ENCODE measurements at regions not wholly inside any gene's neighbourhood (a gene's known extent, or its start where the extent isn't known, plus 50 kb on each side); places are given as distances from the start of the nearest gene placed in this dataset.

DNA sequence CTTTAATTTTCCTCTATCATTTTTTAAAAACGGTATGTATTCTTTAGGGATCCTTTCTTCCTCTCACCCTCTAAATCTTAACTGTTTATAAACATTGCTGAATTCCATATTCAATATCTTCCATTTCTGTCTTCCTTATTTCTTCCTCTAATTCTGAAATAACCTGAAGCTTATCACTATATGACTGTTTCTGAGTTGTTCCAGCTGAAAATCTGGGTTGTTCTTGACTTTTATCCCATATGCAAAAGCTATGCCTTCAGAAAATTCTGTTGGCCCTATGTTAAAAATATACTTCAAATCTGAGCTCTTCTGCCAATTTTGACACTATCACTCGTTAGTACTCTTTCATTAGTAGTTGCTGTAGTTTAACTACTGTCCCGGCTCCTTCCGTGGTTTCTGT is 970.3 kb downstream of the BCL11B start:
- no peak for DNase-seq (ENCODE audit: low read depth in 3 of 3, low spot score in 1 of 3)

DNA sequence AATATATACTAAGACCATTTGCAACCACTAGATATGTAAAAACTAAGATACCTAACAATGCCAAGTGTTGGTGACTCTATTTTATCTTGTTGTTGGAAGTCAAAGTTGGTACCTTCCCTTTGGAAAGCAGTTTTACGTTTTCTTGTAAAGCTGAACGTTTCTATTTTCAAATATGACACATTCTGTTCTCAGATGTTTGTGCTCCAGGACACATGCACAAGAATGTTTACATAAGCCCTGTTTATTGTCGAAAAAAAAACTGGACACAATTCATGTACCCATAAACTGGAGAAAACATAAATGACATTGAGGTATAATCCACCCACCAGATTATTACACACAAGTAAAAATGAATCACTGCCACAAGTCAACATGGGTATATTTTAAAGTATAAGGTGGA is 967.4 kb downstream of the BCL11B start:
- no peak for DNase-seq (ENCODE audit: low read depth in 3 of 3, low spot score in 1 of 3)

DNA sequence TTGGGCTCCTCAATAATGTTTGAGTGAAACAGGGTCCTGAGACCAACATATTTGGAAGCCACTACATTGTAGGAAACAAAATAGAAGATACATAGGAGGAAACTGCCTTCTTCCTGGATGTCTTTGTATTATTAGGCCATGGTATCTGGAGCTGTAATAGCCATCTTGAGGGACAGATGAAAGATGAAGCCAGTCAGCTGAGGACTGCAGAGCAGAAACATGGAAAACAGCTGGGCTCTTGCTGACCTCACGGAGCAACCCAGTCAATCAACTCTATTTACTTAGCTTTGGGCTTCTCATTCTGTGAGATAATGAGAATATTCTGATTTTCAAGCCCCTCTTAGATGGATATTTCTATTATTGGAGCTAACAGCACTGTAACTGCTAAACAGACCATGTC is 962.4 kb downstream of the BCL11B start:
- DNase-seq (ENCODE audit: low read depth in 3 of 3, low spot score in 1 of 3): no peak

DNA sequence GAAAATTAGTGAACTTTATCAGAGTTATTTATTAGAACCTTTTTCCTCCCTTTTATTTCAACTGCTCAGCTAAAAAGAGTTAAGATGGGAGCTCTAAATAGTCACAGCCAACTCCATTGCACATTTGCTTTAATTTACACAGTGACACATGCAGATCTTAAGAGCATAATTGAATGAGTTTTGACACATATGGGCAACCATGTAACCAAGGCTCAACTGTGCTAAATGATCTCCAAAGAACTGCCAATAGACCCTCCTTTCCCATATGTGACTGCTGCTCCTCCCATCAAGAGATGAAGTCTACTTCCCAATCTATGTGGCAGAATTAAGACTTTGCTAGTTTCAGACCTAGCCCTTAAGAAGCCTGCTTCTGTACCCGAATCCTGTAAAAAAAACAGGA is 960.0 kb downstream of the BCL11B start:
- DNase-seq (ENCODE audit: low read depth in 3 of 3, low spot score in 1 of 3): no peak

DNA sequence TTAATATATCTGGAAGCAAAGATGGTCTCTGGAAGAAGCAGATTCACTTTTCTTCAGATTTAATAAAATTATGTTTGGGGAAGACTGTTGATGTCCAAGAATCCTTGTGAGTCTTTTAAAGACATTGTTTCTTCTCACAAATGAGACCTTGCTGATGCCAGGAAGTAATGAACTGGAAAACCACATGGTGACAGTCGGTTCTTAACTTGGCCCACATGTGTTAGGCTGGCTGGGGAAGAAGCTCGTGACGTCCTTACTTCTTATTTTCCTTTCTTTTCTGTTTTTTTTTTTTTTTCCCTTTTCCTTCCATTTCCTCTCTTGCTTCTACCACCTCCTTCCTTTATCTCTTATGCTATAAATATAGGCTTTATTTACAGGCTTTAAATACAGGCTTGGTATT is 950.2 kb downstream of the BCL11B start:
- no peak for DNase-seq (ENCODE audit: low read depth in 3 of 3, low spot score in 1 of 3)

DNA sequence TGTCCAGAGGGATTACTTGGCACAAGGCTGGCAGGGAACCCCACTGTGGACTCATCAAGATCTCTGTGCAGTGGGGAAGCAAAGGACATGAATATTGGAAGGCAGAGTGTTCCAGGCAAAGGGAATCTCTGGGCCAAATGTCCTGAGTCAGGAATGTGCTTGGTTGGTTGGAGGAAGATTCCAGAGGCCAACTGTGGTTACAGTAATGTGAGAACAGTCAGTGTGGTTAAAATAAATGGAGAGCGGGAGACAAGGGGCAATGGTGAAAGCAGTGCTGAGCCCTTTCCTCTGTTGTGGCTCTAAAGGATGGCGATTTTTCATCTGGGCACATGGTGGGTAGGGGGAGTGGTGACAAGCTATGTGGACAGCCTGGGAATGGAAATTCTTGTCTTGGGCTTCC is 948.2 kb downstream of the BCL11B start:
- no peak for DNase-seq (ENCODE audit: low read depth in 3 of 3, low spot score in 1 of 3)

DNA sequence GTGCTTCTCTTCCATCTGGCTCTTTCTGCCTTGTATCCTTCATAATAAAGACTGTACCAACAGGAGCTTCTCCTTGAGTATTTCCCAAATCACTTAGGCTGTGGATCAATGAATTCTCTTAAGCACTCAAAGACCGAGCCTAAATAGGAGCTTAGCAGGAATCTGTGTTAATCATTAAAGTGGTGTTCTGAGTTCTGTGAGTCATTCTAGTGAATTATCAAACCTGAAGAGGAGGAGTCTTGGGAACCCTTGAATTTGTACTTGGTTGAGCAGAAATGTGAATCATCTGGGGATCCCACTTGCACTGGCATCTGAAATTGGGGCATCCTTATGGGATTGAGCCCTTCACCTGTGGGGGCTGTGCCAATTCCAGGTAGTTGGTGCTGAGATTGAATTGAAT is 946.2 kb downstream of the BCL11B start:
- DNase-seq (ENCODE audit: low read depth in 3 of 3, low spot score in 1 of 3): no peak

DNA sequence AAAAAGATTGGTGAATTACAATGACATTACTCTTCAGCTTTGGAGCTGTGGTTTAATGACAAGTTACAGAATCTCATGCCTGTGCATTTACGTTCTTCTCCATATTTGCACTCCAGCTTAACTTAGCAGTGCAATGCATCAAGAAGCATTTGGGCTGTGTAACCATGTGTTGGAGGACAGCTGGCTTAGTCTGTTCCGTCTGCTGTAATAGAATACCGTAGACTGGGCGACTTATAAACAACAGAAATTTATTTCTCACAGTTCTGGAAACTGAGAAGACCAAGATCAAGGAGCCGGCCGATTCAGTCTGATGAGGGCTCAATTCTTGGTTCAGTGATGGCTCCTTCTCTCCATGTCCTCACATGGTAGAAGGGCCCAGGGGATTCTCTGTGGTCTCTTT is 943.5 kb downstream of the BCL11B start:
- DNase-seq (ENCODE audit: low read depth in 3 of 3, low spot score in 1 of 3): no peak

DNA sequence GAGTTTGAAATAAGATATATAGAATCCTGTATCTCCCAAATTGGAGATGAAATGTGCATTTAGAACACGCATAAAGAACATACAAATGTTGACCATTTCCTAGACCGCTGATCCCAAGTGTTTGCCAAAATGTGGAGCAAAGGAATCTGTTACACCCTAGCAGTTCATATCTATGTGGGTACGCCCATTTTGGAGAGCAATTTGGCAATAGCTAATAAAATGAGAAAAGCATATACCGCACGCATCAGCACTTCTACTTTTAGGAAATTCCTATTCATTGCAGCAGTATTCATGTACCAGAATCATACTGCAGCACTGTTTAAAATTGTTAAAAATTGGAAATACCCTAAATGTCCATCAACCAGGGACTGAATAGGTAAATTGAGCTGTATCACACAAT is 937.8 kb downstream of the BCL11B start:
- no peak for DNase-seq (ENCODE audit: low read depth in 3 of 3, low spot score in 1 of 3)

DNA sequence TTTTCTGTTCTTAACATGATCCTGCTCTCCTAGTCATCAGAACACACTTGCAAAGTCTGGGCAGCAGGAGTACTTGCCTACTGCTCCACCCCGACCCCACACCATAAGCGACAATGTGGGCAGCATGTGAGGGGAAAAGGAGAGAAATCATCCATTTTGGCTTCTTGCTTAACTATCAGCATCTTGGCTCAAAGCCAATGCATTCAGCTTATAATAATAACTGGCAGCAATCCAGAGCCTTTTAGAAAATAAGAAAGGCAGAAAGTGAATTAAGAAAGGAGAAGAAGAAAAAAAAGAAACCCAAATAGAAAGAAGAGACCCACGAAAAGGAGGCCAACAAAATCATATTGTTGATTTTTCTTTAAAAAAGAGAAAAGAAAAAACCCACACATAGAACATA is 930.8 kb downstream of the BCL11B start:
- no peak for DNase-seq (ENCODE audit: low read depth in 3 of 3, low spot score in 1 of 3)

DNA sequence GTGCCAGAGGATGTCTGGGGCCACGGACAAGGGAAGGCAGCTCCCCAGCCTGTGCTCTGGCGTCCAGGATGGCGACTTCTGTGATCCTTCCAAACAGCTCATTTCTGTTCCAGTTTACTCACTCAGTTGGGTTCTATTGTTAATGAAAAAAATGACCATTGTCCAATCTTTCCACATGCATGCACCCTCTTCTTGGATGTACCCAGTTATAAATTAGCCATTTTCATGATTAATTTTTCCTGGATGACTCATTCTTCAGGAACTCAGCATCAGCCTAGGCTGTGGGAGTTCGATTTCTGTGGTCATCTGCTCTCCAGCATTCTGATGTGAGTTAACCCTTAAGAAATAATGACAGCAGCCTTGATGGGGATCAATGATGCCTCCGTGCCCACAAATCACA is 926.8 kb downstream of the BCL11B start:
- no peak for DNase-seq (ENCODE audit: low read depth in 3 of 3, low spot score in 1 of 3)

DNA sequence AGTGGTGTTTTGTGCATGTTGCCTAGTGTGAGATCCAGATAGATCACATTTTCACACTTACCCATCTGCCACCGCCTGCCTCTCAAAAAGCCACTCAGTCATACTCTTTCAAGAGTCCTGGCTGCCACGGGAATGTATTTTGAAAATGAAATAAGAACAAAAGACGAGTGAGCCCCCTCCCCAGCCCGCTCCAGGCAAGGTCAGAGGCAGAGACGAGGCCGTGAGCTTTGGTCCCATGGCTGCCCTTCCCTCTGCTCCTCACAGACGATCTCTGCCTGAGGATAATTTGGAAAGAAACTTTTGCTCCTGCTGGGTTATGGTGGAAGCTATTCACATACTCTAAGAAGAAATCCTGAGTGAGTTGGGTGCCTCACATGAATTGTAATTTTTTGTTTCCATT is 924.3 kb downstream of the BCL11B start:
- no peak for DNase-seq (ENCODE audit: low read depth in 3 of 3, low spot score in 1 of 3)

DNA sequence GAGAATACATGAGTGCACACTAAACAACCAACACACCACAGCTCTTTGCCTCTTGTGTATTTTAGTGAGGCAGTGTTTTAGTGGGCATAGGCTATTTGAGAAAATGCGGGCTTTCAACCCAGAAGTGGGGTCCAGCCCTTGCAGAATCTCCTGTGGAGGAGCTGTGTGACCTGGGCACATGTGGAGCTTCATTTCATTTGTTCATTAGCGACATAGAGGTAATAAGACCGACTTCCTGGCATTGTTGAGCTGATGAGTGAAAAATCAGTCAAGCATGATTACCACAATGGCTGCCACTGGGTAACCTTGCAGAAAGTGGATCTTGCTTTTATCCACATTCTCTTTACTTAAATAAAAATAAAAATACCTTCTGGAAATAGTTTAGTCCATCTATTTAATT is 923.5 kb downstream of the BCL11B start:
- no peak for DNase-seq (ENCODE audit: low read depth in 3 of 3, low spot score in 1 of 3)

DNA sequence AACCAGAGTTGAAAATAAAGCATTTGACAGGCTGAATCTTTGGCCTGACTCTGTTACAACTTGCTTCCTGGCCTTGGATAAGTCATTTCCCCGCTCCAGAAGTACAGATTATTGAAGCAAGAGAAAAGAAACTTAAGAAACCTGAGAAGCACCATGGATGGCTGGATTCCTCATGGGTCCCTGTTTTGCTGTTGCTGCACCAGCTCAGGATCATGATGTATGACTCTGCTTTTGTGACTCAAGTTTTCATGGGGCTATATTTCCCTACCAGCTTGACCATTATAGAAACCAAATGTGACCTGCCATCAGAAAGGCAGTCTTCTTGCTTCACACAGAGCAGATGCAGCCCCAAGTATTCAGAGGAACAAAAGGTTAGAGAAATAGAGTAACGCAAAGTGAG is 921.8 kb downstream of the BCL11B start:
- DNase-seq (ENCODE audit: low read depth in 3 of 3, low spot score in 1 of 3): no peak

DNA sequence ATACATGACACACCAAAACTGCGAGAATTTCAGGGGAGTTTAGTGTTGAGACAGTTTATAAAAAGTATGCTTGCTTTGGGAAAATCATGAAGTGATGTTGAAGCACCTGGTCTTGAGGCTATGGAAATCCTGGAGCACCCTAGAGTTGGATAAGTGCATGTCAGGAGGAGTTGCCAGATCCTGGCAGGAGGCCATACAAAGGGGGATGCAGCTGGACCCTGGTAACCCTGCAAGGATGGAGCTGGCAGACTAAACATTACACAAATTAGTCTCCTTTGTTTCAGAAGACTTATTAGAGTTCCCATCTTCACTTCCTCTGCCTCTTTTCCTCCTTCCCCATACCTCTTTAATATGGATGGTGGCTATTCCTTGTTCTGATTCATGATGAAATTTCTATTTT is 907.0 kb downstream of the BCL11B start:
- DNase-seq (ENCODE audit: low read depth in 3 of 3, low spot score in 1 of 3): no peak

DNA sequence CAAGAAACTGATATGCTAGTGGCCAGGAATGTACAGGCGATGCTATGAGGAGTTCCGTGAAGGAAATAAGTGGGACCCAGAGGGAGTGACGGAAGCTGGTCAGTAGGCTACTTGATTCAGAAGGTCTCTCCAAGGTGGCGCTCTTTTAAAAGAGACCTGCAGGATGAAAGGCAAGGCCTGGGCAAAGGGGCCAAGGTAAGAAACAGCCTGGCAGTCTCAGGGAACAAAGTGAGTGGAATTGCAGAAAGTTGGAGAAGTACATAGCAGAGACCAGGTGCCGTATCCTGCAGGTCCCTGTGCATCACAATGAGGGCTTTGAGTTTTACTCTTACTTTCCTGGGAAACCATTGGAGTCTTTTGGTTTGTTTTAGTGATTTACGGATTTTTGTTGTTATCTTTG is 905.6 kb downstream of the BCL11B start:
- DNase-seq (ENCODE audit: low read depth in 3 of 3, low spot score in 1 of 3): no peak

DNA sequence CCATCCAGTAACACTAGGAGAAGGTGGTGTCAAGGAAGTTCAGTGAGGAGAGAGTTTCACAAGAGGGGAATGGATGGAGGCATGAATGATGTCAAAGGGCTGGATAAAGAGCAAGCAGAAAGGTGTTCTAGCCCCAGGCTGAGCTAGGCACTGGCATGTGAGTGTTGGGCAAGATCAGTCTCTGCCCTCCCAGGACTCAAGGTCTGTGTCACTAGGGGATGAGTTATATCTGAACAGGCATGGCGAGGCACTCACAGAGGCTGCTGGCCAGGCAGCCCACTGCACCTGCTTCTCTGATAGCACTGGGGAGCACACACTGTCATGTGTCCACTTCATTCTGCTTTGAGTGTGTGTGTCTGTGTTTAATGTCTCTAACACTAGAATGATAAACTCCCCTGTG is 903.8 kb downstream of the BCL11B start:
- DNase-seq (ENCODE audit: low read depth in 3 of 3, low spot score in 1 of 3): no peak

DNA sequence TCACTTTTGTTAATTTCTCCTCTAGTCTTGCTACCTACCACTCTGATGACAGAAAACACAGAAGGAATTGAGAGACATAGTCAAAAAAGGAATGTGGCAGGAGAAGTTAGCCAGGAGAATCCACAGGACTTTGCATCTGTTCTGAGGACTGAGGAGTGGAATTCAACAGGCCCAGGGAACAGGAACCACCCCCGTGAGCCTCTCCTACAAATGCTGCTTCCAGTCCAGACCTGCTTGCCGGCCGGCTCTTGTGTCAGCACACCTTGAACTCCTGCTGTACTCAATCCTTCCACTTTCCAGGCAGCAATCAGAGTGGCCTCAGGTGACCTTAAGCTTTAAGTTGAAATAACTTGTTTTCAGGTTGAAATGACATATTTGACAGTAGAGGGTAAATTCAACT is 903.1 kb downstream of the BCL11B start:
- DNase-seq (ENCODE audit: low read depth in 3 of 3, low spot score in 1 of 3): no peak

DNA sequence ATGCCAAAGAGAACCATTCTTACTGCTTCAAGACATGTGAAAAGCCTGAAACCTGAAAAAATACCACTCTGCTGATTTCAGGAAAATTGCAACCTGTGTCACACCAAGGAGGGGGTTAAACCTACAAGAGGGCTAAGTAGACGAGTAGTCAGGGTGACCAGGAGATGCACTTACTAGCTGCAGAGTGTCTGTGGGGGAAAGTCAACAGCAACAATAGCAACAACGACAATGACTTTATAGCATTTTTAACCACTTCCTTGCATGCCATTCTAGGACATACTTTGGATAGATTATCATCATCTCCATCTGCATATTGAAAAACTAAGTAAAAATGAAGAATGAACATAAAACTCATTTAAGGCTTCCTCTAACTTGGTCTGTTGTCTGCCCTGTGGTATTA is 902.7 kb downstream of the BCL11B start:
- no peak for DNase-seq (ENCODE audit: low read depth in 3 of 3, low spot score in 1 of 3)

DNA sequence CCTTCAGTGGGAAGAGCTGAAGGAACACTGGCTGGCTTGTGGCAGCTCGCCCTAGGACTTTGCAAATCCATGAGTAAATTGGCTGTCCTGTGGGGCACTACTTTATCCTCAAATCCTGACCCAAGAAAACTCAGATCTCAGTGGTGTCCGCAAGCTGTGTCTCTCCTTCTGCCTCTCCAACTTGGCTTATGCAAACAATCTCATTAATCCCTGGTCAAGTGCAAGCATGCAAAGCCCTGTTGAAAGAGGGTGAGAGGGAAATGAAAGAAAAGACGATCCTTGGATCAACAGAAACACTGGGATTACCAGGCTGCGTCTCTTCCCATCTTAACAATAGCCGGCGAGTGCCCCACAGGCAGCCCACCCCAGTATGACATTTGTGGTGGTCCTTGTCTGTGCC is 901.6 kb downstream of the BCL11B start:
- DNase-seq (ENCODE audit: low read depth in 3 of 3, low spot score in 1 of 3): no peak

DNA sequence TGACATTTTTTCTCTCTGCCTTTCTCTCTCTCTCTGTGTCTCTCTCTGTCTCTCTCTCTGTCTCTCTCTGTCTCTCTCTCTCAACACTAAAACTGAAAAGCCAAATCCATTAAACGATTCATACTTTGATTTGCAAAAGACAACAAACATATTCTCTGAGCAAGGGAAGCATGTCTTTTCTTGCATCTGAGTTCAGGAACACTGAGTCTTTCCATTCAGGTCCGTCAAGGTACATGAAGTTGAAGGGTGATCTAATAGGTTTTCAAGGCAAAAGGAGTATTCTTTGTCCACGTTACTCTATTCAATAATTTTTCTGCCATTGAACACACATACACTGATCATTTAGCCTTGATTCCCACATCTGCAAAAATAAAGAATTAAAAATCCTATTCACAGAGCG is 900.9 kb downstream of the BCL11B start:
- DNase-seq (ENCODE audit: low read depth in 3 of 3, low spot score in 1 of 3): no peak

DNA sequence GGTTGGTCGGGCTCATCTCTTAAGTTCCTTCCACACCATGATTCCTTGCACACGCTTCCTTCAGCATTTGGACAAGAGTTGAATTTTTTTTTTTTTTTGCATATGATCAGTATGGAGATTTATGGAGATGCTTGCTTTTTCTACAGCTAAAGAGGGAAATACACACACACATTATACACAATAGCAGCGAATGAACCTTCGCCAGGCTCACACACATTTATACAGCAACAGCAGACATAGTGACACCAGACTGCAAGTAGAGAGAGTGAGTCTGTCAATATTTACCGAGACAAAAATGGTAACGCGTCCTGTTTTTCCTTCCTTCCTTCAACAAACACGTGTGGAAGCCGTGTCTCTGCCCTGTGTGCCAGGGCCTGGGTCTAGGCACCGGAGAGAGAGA is 897.9 kb downstream of the BCL11B start:
- no peak for DNase-seq (ENCODE audit: low read depth in 3 of 3, low spot score in 1 of 3)

DNA sequence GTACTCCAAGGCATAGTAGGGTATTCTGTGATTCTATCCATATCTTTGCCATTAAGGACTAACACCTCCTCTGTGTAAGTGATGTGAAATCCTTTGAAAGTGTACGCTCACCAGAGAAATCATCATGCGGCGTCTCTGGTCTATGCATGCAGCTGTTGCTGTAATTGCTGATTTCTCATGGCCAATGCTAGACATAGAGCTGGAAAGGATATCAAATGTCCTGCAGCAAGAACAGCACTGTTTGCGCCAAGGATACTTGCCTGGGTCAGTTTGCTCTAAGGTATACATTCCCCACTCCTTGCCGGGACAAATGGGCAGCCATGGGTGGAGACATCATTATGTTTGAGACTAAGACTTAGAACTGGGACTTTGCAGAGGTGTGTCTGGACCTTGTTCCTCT is 896.4 kb downstream of the BCL11B start:
- no peak for DNase-seq (ENCODE audit: low read depth in 3 of 3, low spot score in 1 of 3)

DNA sequence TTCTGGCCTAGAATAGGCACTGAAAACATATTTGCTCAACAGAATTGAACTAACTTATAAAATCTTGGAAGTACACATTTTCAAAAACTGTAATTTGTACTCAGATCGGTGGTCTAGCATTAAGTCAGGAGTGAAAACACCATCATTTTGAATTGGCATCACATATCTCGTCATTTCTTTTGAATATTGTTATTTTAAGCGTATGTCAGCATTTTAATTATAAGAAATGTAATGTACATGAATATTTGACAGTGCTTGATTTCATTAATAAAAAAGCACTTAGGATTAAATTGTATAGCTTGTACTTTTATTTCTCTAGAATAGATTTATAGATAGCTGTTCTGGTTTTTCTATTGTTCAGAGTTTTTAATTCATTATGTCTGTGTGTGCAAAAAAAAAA is 892.2 kb downstream of the BCL11B start:
- no peak for DNase-seq (ENCODE audit: low read depth in 3 of 3, low spot score in 1 of 3)

All from stimulated activated CD4-positive, alpha-beta T cell treated with anti-CD3 and anti-CD28 coated beads, TNF-alpha, amount 100 ng/mL, for 1 hour (primary cell).